SK-N-MC (cell line): ENCODE measurements at regions not wholly inside any gene's neighbourhood (a gene's known extent, or its start where the extent isn't known, plus 50 kb on each side); places are given as distances from the start of the nearest gene placed in this dataset.

Source experiments
- EZH2 ChIP-seq: fragments of 200-600 bp; sonication (generic); IDR thresholded peaks from one replicate; pipeline ENCODE4 v1.6.1; 2017; ENCODE audit warnings: antibody characterized with exemption
- POLR2AphosphoS5 ChIP-seq: IDR thresholded peaks from 2 replicates; pipeline ENCODE4 v1.6.1; 2012; ENCODE audit warnings: mild to moderate bottlenecking, low read depth, low read length, borderline replicate concordance

DNA sequence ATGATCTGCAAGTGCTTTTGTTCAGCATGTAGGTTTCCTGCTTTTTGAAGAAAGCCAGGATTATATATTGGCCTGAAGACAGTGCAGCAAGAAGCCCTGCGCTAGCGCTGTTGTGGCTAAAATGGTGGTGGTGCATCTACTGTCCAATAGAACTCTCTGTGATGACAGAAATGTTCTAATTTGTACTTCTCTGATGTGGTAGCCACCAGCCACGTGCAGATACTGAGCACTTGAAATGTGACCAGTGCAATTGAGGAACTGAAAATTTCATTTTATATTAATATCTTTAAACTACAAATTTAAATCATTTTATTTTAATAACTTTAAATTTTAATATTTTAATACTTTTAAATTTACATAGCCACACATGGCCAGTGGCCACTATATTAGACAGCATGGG, 73.0 kb upstream of the PAX6 start:
- no peak for TF ChIP-seq EZH2
- TF ChIP-seq POLR2AphosphoS5 = no peak
